Right lung (tissue), 2 donors: ENCODE measurements at regions not wholly inside any gene's neighbourhood (a gene's known extent, or its start where the extent isn't known, plus 50 kb on each side); places are given as distances from the start of the nearest gene placed in this dataset.

Experiments
- DNase-seq, 2 donors: peaks; one replicate each; pipeline ENCODE4 v3.0.0-alpha.2; 2013

DNA sequence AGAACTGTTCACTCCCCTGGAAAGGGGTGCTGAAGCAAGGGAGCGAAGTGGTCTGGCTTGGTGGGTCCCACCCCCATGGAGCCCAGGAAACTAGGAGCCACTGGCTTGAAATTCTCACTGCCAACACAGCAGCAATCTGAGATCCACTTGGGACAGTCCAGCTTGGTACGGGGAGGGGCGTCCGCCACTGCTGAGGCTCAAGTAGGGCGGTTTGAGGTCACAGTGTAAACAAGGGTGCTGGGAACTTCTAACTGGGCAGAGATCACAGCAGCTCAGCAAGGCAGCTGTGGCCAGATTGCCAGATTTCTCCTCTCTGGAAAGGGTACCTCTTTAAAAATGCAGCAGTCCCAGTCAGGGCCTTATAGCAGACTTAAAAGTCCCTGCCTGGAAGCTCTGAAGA, 53.9 kb upstream of the GALNTL6 start:
- DNase-seq, result no peak

- DNase-seq, result no peak
These were observed 61.7 kb upstream of the GALNTL6 start for GRCh38 chr4:171751538-171751937.

GRCh38 chr4:171746418-171746817, 66.8 kb upstream of the GALNTL6 start:
- DNase-seq, result no peak

DNA sequence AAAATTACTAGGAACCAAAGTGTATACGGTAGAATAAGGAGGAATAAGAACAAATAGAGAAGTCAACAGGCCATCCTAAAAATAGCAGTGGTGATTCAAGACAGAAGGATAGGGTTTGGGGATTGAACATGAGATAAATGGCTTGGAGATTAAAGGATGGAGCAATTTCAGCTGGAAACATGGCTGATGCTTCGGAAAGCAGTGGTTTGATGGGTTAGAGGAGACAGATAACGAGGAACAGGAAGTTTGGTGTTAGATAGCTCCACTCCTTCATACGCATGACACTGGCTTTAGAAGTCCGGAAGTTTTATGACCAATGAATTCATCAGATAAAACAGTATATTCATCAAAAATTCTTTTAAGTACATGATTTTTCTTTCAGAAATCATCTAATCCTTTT, 70.8 kb upstream of the GALNTL6 start:
- no peak for DNase-seq

DNA sequence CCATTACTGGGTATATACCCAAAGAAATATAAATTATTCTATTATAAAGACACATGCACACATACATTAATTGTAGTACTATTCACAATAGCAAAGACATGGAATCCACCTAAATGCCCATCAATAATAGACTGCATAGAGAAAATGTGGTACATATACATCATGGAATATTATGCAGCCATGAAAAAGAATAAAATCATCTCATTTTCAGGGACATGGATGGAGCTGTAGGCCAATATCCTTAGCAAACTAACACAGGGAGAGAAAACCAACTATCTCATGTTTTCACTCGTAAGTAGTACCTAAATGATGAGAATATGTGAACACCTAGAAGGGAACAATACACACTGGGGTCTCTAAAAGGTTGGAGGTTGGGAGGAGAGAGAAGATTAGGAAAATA, 86.0 kb upstream of the GALNTL6 start:
- no peak for DNase-seq

DNA sequence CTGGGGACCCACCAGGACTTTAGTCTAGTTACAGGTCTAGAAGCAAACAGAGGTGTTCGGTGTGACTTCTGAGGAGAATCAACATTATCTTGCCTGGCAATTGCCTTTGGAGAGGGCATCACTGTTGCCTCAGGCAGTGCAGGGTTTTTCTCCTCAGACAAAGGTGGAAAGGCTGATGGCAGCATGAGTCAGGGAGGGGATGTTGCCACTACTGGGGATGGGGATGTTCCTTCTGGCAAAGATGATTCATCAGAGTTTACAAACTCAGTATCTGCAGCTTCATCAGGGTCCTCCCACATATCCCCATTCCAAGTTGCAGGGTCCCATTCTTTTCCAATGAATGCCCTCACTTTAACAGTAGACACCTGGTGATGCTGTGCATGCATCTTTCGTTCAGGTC, 91.3 kb upstream of the GALNTL6 start:
- no peak for DNase-seq

GRCh38 chr4:171719691-171720090, 93.5 kb upstream of the GALNTL6 start:
- no peak for DNase-seq

DNA sequence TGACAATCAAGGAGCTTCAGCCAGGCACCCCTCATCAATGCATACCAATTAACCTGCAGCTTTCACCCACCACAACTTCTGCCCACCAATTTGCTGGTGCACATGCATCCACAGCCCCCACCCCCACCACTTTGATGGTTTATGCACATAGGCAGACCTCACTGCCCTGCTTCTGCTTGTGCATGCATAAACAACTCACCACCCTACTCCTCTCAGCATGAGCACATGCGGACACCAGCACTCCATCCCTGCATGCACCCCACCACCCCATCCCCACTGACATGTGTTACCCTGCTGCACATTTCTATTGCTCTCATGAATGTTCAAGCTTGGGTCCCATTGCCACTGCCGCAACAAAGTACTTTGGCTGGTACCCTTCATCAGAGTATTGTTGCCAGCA, 94.5 kb upstream of the GALNTL6 start:
- DNase-seq, result no peak

DNA sequence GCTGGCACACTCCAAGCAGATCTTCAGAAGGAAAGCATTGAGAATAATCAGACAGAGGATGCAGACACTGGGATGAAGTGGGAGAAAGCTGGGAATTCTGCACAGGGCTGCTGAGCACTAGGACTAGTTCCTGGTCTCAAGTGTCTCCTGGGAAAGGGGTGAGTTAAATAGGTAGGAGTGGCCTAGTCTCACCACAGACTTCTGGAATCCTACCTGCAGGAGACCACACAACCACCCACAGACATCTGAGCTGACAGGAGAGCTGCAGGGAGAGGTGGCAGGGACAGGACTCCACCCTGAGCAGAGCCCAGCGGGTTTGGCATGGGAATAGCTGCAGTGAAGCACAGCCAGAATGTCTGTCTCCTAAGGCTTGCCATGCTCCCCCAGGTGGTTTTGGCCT, 95.1 kb upstream of the GALNTL6 start:
- no peak for DNase-seq

- DNase-seq, result no peak
These were observed 95.9 kb upstream of the GALNTL6 start for GRCh38 chr4:171717231-171717741.

- no peak for DNase-seq
These were observed 97.2 kb upstream of the GALNTL6 start for GRCh38 chr4:171715973-171716372.

- no peak for DNase-seq
These were observed 98.3 kb upstream of the GALNTL6 start for GRCh38 chr4:171714791-171715454.

DNA sequence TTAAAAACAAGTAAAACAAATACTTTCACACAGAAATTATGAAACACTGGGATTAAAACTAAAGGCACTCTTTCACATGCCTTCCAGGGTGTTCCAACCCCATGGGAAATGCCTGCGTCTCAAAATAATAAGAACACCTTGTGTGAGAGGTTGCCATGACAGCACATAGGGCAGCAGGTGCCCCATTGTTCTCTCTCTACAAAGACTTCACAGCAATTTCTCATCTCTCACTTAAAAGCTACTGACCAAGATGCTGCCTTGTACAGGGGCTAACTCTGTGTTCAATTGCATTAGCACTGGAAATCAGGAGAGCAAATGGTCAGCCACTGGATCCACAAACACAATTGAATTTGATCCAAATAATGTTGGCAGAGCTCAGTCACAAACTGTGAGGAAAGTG, 102.5 kb upstream of the GALNTL6 start:
- no peak for DNase-seq

GRCh38 chr4:171676555-171677215, 136.5 kb upstream of the GALNTL6 start:
- DNase-seq, result no peak

DNA sequence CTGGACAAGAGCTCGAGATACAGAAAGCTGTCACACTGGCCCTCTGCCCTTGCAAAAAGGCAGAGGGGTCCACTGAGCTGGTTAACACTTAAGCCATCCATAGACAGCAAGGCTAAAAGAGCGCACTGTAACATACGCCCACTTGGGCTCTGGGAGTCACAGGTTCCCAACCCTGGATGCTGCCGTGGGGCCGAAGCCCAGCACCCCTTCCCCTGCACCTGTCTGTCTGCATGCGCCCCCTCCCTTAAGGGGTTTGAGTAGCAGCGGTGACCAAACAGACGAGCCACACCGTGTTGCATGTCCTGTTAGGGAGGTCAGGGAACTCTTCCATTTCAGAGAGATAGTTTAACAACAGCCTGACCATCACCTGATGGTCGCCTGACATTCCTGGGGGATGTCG, 138.4 kb upstream of the GALNTL6 start:
- no peak for DNase-seq

DNA sequence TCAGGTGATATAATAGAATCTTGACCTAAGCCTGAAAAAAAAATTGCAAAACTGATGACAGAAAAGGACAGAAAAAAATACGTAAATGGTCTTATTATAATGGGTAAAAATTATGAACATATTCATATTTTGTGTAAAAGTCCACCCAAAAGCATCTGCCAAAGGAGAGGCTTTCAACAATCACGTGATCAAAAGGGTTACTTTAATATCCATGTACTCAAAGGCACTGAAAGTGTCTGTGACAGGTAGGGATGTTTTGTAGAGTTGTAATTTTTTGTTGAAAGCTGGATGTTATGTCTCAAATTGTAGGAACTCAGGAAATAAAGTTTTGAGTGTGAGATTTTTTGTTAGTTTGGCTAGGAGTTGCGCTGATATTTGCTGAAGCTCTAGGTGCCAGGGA, 144.8 kb upstream of the GALNTL6 start:
- no peak for DNase-seq

DNA sequence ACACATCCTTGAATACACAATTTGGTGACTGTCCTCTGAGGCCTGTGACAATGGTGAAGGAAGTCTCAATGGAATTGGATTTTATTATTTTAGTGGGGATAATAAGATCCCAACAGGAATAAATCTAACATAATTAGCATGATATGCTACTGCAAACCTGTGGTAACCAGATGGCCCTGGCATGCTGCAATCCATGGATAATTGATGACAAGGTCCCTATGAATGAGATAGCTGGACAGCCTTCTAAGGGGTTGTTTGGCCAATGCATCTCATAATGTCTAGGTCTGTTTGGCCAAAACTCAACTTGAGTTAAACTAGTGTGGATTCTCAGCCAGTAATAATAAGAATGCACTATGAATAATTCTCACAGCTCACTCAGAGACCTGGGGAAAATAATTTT, 145.3 kb upstream of the GALNTL6 start:
- DNase-seq, result no peak

- DNase-seq, result no peak
These were observed 162.1 kb upstream of the GALNTL6 start for GRCh38 chr4:171651071-171651470.

DNA sequence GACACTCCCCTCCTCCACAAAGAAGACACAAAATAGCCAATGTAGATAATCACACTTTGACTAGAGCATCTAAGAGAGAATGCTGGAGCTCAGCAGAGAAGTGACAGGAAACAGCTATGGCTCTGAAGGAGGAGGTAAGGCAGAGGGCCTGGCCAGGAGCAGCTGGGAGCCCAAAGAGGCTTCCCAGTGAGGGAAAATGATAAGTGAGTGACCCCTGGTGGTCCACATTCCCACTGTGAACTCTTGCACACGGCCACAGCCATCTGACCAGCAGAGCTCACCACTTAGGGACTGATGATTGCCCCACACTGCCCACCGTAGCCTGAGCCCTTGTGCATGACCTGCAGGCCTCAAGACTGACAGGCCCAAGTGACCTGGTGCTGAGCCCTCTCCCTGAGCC, 162.7 kb upstream of the GALNTL6 start:
- no peak for DNase-seq

GRCh38 chr4:171648926-171649325, 164.3 kb upstream of the GALNTL6 start:
- DNase-seq, result no peak

- no peak for DNase-seq
These were observed 166.2 kb upstream of the GALNTL6 start for GRCh38 chr4:171646984-171647383.

- DNase-seq, result no peak
These were observed 168.7 kb upstream of the GALNTL6 start for GRCh38 chr4:171644430-171645057.

- DNase-seq, result no peak
These were observed 173.7 kb upstream of the GALNTL6 start for GRCh38 chr4:171639540-171639939.
